PC-9 (cell line): ENCODE measurements at regions not wholly inside any gene's neighbourhood (a gene's known extent, or its start where the extent isn't known, plus 50 kb on each side); places are given as distances from the start of the nearest gene placed in this dataset.
A peak's percentile ranks its signal among the peaks of the same experiment; 100 is the strongest.

Experiments used
- BruUV-seq: library from RNA; stranded (reverse); fragments of 400-500 nt; replicated peaks from 2 replicates; lab custom pipeline; 2021; lab: Mats Ljungman, UMichigan
- CTCF ChIA-PET: fragments of 300-600 bp; sonication (Branson Sonifier 250); formaldehyde crosslinking; loops from one replicate; lab custom pipeline; 2022; ENCODE audit warnings: antibody characterized with exemption; lab: Charles Lee
- POLR2A ChIA-PET: fragments of 300-600 bp; sonication (Branson Sonifier 250); formaldehyde crosslinking; loops from one replicate; lab custom pipeline; 2022; ENCODE audit warnings: antibody characterized with exemption; ENCODE audit not compliant: unreplicated experiment; lab: Charles Lee
- DNase-seq, 2 experiments: peaks; one replicate each; pipeline versions ENCODE4 v3.0.0 to v3.0.0-alpha.2; 2015 to 2022; ENCODE audit warnings: mixed read lengths in 1 of 2
- H2AFZ ChIP-seq: fragments of 200-600 bp; sonication (generic); 2 replicates; pipeline ENCODE4 v1.8.1; 2017; ENCODE audit warnings: antibody characterized with exemption
- H3F3A ChIP-seq: fragments of 200-600 bp; sonication (generic); 2 replicates; pipeline ENCODE4 v1.8.1; 2017; ENCODE audit warnings: antibody characterized with exemption, mild to moderate bottlenecking, low read depth; ENCODE audit not compliant: insufficient read depth
- H3K27ac ChIP-seq: fragments of 200-600 bp; sonication (generic); 2 replicates; pipeline ENCODE4 v1.6.1; 2016; ENCODE audit warnings: mixed run types
- H3K27me3 ChIP-seq: fragments of 200-600 bp; sonication (generic); 2 replicates; pipeline ENCODE4 v1.6.1; 2016; ENCODE audit warnings: low read depth, mixed run types; ENCODE audit not compliant: insufficient read depth
- H3K36me3 ChIP-seq: fragments of 200-600 bp; sonication (generic); 2 replicates; pipeline ENCODE4 v1.6.1; 2016; ENCODE audit warnings: low read depth, mixed run types
- H3K4me1 ChIP-seq: fragments of 200-600 bp; sonication (generic); replicated peaks from 2 replicates; pipeline ENCODE4 v1.6.1; 2016; ENCODE audit warnings: mixed run types; ENCODE audit not compliant: insufficient read depth
- H3K4me2 ChIP-seq: fragments of 200-600 bp; sonication (generic); 2 replicates; pipeline ENCODE4 v1.6.1; 2017; ENCODE audit warnings: mixed run types
- H3K4me3 ChIP-seq: fragments of 200-600 bp; sonication (generic); 2 replicates; pipeline ENCODE4 v1.6.1; 2016; ENCODE audit warnings: mixed run types
- H3K79me2 ChIP-seq: fragments of 200-600 bp; sonication (generic); 2 replicates; pipeline ENCODE4 v1.6.1; 2017; ENCODE audit warnings: low read depth, mixed run types
- H3K9me2 ChIP-seq: fragments of 200-600 bp; sonication (generic); 2 replicates; pipeline ENCODE4 v1.8.1; 2017; ENCODE audit warnings: mild to moderate bottlenecking; ENCODE audit not compliant: insufficient read depth
- H3K9me3 ChIP-seq: fragments of 200-600 bp; sonication (generic); 2 replicates; pipeline ENCODE4 v1.8.1; 2016; ENCODE audit warnings: low read depth; ENCODE audit not compliant: insufficient read depth
- H4K20me1 ChIP-seq: fragments of 200-600 bp; sonication (generic); 2 replicates; pipeline ENCODE4 v1.8.1; 2017; ENCODE audit not compliant: insufficient read depth
- EZH2 ChIP-seq: fragments of 200-600 bp; sonication (generic); IDR thresholded peaks from 2 replicates; pipeline ENCODE4 v1.8.0; 2017; ENCODE audit warnings: antibody characterized with exemption, low read depth
- intact Hi-C: fragments of 100-400 bp; cut with micrococcal nuclease; formaldehyde crosslinking; loops from one replicate; pipeline ENCODE4 v1.10.0; 2022; ENCODE audit not compliant: unreplicated experiment
- TF ChIP-seq, protein P1 (sequence below): fragments of 200-600 bp; sonication (generic); conservative IDR thresholded peaks from 2 replicates; pipeline ENCODE4 v1.6.1; 2017; ENCODE audit warnings: mixed run types, antibody characterized with exemption, mild to moderate bottlenecking, moderate library complexity

DNA sequence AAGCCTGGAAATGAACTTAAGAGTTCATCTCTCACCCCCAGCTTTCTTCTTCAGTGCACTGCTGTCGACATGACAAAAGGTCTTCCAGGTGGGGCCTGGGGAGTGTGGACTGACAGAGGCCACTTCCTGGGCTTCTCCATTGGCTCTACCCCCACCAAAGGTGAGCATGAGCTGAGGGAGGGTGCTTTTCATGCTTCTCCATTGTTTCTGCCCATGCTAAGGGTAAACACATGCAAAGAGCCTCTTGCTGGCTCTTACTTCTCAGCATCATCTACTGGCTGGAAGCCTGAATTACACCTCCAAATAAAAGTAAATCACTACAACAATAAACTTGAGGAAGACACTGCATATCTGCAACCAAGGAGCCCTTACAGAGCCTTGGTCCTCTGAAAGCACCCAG, 227.2 kb downstream of the EPM2A start:
- H3F3A ChIP-seq, result no peaks in the 10 kb centered on the region
- no peak overlapping the region for H3K27ac ChIP-seq
- H2AFZ ChIP-seq, result no peak overlapping the region
- BruUV-seq, result no TSS peak
- no peaks in the 10 kb centered on the region for H3K9me2 ChIP-seq
- POLR2A ChIA-PET, result no interaction called here
- H3K4me1 ChIP-seq, result no peaks in the 10 kb centered on the region
- no peaks in the 10 kb centered on the region for H3K27me3 ChIP-seq
- no peaks in the 10 kb centered on the region for H4K20me1 ChIP-seq
- CTCF ChIA-PET, result no interaction called here
- H3K36me3 ChIP-seq, result no peaks in the 10 kb centered on the region
- H3K4me3 ChIP-seq, result no peak overlapping the region
- intact Hi-C loops, result no loop called here
- H3K4me2 ChIP-seq, result no peak overlapping the region
- peaks cover 4% of the 10 kb centered on the region; the same call in 1 of the 2 replicates for H3K9me3 ChIP-seq
- H3K79me2 ChIP-seq, result no peaks in the 10 kb centered on the region
- TF ChIP-seq, protein P1, sequence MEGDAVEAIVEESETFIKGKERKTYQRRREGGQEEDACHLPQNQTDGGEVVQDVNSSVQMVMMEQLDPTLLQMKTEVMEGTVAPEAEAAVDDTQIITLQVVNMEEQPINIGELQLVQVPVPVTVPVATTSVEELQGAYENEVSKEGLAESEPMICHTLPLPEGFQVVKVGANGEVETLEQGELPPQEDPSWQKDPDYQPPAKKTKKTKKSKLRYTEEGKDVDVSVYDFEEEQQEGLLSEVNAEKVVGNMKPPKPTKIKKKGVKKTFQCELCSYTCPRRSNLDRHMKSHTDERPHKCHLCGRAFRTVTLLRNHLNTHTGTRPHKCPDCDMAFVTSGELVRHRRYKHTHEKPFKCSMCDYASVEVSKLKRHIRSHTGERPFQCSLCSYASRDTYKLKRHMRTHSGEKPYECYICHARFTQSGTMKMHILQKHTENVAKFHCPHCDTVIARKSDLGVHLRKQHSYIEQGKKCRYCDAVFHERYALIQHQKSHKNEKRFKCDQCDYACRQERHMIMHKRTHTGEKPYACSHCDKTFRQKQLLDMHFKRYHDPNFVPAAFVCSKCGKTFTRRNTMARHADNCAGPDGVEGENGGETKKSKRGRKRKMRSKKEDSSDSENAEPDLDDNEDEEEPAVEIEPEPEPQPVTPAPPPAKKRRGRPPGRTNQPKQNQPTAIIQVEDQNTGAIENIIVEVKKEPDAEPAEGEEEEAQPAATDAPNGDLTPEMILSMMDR, result peak; percentile 55
- no peak for TF ChIP-seq EZH2
- no peak for DNase-seq

DNA sequence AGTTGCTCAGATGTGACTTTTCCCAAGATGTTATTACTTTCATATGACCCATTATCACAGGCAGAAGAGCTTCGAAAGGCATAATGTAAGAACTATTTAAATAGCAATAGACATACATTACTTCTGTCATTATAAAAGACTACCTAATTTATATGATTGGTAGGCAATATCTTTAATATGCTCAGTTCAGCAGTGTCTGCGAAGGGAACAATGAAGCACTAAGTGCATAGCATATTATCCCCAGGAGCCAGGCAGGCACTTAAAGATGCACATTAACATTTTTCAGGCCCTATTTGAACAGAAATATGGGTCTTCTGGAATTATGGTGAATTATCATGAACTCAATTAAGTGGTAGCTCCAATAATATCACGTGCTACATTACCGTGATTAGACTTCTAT, 217.8 kb downstream of the EPM2A start:
- H3K4me2 ChIP-seq, result no peak overlapping the region
- DNase-seq, result no peak
- H3K9me3 ChIP-seq, result no peaks in the 10 kb centered on the region
- no peaks in the 10 kb centered on the region for H3F3A ChIP-seq
- no peak overlapping the region for H2AFZ ChIP-seq
- H3K9me2 ChIP-seq, result peaks cover 7% of the 10 kb centered on the region; the same call in 1 of the 2 replicates
- POLR2A ChIA-PET, result no interaction called here
- intact Hi-C loops, result no loop called here
- H3K4me1 ChIP-seq, result no peaks in the 10 kb centered on the region
- TF ChIP-seq, protein P1, result no peak
- no peak for TF ChIP-seq EZH2
- no peaks in the 10 kb centered on the region for H3K36me3 ChIP-seq
- H3K27me3 ChIP-seq, result no peaks in the 10 kb centered on the region
- CTCF ChIA-PET, result no interaction called here
- BruUV-seq, result no TSS peak
- no peak overlapping the region for H3K4me3 ChIP-seq
- no peaks in the 10 kb centered on the region for H4K20me1 ChIP-seq
- no peaks in the 10 kb centered on the region for H3K79me2 ChIP-seq
- H3K27ac ChIP-seq, result no peak overlapping the region

DNA sequence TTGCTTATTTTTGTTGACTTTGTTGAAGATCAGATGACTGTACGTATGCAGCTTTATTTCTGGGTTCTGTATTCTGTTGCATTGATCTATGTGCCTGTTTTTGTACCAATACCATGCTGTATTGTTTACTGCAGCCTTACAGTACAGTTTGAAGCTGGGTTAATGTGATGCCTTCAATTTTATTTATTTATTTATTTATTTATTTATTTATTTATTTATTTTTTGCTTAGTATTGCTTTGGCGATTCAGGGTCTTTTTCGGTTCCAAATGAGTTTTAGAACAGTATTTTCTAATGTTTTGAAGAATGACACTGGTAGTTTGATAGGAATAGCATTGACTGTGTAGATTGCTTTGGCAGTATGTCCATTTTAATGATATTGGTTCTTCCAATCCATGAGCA, 210.3 kb downstream of the EPM2A start:
- H3K36me3 ChIP-seq, result no peaks in the 10 kb centered on the region
- H3K9me3 ChIP-seq, result no peaks in the 10 kb centered on the region; the same call in 1 of the 2 replicates
- BruUV-seq, result no TSS peak
- H3K9me2 ChIP-seq, result no peaks in the 10 kb centered on the region
- CTCF ChIA-PET, result no interaction called here
- no peak overlapping the region for H3K27ac ChIP-seq
- no peak for DNase-seq
- TF ChIP-seq, protein P1, result no peak
- no peak for TF ChIP-seq EZH2
- no peaks in the 10 kb centered on the region for H3F3A ChIP-seq
- no peak overlapping the region for H3K4me3 ChIP-seq
- H4K20me1 ChIP-seq, result no peaks in the 10 kb centered on the region
- H3K4me2 ChIP-seq, result no peak overlapping the region
- H2AFZ ChIP-seq, result no peak overlapping the region
- H3K27me3 ChIP-seq, result no peaks in the 10 kb centered on the region
- POLR2A ChIA-PET, result no interaction called here
- no peaks in the 10 kb centered on the region for H3K79me2 ChIP-seq
- no peaks in the 10 kb centered on the region for H3K4me1 ChIP-seq
- intact Hi-C loops, result no loop called here
